RPMI7951 (cell line): ENCODE measurements at regions not wholly inside any gene's neighbourhood (a gene's known extent, or its start where the extent isn't known, plus 50 kb on each side); places are given as distances from the start of the nearest gene placed in this dataset.
A peak's percentile ranks its signal among the peaks of the same experiment; 100 is the strongest.

ENCODE experiments used
- DNase-seq: peaks from one replicate; pipeline ENCODE4 v3.0.0-alpha.2; 2012; ENCODE audit warnings: low read depth

DNA sequence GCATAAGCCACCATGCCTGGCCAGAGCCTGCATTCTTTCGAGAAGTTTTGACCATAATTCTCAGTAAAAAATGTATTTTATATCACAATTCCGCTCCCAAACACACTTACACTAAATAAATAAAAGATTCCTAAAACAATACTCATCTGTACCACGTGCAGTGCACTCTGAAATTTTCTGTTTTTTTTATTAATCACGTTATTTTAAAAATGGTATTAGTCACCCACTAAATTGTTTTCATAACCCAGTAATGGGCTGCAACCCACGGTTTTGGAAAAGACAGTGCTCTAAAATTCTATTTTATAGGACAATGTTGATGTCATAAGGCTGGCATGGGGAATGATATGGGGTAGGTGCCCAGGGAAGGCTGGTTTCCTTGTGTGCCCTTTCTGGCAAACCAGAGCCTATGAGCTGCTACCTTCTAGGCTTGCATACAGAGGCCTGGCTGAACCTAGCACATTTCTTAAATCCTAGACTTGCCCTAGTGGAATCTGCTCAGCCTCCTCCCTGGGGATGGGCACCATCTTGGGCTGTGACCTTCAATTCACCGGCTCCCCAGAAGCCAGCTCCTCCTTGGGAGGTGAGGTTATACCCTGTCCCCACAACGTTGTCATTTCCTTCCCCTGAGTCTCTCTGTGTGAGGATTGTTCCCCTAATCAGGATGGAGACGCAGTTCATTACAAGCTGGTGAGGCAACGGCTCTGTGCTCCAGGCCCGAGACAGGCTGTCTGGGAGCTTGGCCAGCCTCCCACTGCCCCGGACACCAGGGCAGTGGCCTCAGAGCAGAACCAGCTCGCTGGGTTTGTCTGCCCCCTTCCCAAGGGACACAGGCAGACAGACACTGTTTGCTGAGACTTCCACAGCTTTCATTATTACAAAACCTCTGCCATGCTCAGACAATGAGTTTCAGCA lies 116.5 kb upstream of the NAV2 start:
- peak; percentile 56 for DNase-seq

DNA sequence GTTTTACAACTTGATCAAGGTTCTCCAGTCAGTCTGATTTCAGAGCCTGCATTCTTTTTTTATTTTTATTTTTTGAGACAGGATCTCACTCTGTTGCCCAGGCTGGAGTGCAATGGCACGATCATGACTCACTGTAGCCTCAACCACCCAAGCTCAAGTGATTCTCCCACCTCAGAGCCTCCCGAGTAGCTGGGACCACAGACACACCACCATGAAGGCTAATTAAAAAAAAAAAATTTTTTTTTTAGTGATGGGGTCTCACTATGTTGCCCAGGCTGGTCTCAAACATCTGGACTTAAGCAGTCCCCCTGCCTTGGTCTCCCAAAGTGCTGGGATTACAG lies 117.2 kb upstream of the NAV2 start:
- peak; percentile 33 for DNase-seq

DNA sequence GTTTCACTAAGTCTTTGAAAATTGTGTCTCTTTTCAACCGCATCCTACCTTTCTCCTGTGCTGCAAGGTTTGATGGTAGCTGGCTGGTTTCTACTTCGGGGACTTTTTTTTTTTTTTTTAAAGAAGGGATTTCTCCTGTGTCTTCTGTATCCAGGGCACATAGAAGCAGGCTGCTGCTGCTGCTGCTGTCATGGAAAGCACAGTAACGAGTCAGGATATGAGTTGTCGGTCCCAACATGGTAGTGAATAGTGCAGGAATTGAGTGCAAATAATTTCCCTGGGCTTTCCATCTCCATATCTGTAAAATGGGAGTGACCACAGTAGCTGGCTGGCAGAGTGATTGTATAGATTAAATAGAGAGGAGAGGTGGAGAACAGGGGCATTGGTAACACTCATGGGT lies 118.3 kb upstream of the NAV2 start:
- no peak for DNase-seq

DNA sequence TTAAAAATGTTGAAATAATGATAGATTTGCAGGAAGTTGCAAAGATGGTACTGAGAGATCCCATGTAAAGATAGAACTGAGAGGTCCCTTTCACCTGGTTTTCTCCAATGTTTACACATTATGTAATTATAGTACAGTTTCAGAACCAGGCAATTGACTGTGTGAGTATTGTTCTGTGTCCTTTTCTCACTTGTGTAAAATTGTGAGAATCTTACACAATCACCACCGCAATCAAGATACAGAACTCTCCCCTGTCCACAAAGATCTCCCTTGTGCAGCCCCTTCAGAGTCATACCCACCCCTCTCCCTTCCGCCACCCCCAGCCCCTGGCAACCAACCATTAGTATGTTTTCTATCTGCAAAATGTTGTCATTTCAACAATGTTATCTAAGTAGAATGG lies 119.8 kb upstream of the NAV2 start:
- DNase-seq: no peak

DNA sequence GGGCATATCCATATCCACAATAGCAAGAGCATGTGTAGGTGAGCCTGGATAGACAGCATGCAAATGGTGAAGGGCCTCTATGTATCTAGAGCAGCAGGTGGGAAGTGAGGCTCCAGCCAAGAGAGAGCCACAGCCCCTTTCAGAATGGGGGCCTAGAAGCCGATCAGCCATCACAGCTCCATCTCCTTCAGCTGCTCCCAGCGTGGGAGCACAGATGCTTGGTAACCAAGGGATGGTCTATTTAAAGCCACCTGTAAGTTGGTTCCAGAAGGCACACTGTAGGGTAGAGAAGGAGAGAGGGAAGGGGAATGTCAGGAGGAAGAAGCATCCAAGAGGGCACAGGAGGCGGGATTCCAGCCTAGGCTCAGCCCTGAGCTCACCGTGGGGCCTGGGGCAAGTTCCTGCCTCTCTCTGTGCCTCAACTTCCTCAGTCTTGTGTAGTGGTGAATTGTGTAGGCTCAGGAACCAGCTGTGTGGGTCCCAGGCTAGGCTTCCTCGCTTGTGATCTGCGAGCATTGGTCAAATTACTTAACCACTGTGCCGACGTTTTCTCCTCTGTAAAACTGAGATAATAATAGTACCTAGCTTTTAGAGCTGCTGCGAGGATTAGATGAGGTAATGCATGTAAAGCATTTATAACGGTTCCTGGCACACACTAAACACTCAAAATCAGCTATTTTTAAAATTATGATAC lies 122.9 kb upstream of the NAV2 start:
- DNase-seq: no peak

DNA sequence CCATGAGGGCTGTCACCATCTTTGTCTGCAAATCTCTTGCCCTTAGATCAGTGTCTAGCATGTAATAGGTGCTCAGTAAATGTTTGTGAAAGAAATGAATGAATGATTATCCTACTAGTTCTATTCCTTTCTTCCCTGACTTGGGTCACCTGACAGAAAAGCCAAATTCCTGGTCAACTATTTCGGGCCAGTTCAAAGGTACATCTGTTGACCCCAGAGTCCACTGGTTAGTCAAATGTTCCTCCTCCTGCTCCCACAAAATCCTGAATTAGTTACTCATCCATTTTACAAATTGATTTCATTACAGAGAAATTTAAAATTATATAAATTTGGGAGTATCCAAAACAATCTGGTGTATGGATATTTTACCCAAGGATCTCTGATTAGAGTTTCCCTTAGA lies 124.7 kb upstream of the NAV2 start:
- DNase-seq: no peak

DNA sequence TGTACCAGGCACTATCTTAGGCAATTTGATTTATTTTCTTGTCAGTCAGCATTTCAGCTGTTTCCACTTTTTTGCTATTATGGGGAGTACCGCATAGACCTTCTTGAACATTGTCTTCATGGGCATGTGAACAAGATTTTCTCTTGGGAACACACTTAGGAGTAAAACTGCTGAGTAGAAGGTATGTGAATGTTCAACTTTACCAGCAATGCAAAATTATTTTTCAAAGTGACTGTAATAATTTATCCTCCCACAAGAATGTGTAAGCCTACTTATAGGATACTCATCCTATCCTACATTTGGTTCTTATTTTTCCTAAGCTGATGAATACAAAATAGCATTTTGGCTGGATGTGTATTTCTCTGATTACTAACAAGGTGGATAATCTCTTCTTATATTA lies 132.0 kb upstream of the NAV2 start:
- no peak for DNase-seq

DNA sequence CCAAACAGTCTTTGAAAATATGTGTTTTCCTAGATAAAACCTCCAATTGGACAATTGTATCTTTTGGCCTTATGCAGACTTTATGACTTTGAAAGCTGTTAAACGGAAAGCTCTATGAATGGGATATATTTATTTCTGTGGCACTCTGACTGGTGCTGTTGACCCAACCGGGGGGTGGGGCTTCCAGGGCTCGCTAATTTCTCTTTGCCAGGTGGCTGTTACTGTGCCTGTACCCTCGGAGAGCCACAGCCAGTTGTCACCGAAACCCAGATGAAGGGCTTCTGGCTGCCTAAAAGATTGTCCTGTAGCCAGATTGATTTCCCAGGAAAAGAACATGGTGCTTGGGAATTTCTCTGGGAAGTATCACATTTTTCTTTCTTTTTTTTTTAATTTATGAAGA lies 132.7 kb upstream of the NAV2 start:
- no peak for DNase-seq

DNA sequence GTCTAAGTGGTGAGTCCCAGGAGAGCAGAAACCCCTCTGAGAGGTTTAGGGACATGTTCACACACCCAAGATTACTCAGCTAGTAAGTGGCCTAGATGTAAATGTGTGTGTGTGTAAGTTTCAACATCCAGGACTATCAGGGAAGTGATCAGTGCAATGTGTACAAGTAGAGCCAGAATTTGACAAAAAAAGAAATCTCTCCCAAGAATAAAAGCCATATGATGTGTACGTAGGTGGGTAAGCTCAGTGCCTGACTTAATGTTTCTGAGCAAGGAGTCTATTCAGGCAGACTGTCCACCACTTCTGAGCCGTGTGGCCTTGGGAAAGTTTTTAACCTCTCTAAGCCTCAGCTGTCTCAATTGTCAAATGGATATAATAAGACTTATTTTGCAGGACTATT lies 133.8 kb upstream of the NAV2 start:
- DNase-seq: no peak

DNA sequence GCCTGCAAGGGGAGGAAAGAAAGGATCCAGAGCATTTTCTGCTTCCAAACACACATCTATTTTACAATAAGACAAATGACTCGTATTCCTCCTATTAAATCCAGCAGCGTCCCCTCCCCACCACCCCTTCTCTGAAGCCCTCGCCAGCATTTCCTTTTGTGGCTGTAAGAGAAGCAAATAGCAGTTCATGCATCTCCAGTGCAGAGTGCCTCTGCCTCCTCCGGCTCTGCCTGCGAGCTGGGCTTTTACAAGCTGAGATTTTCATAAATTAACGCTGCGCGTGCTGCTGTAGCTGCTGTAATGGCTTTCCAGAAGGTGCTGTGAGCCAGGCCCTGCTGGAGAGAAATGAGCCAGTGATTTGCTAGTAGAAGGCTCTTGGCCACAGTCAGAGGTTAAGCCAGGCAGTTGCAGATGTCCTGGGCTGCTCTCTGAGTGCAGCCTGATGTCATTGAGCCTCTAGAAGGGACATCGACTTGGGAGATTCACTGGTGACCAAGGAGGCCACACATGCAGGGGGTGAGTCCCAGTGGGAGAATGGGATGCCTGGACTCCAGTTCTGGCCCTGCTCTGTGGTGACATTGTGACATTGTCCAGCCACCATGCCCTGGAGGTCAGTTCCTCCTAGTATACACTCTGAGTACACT lies 134.5 kb upstream of the NAV2 start:
- peak; percentile 56 for DNase-seq

DNA sequence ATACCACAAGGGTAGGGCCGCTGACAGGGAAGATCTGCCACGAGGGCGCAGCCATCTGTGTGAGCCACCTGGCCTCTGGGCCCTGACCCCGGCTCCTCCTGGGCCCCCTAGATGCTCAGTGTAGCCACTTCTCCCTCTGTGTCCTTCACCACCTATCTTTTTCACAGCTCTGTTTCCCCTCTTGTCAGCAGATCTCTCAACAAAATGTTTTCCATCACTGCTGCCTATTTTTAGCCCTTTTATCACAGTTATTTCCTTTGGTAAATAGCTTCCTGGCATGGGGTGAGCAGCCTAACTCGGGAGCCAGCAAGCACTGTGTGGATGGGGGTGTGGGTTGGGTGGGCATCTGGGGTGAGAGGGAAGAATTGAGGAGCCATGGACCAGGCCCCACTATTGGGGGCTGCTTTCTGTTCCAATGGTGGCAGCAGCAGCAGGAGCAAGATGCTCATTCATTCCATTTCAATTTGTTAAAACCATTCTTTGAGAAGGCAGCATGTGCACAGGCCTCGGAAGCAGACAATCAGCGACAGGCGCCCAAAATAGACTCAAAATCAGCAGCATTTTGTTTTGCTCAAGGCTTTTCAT lies 135.2 kb upstream of the NAV2 start:
- no peak for DNase-seq

DNA sequence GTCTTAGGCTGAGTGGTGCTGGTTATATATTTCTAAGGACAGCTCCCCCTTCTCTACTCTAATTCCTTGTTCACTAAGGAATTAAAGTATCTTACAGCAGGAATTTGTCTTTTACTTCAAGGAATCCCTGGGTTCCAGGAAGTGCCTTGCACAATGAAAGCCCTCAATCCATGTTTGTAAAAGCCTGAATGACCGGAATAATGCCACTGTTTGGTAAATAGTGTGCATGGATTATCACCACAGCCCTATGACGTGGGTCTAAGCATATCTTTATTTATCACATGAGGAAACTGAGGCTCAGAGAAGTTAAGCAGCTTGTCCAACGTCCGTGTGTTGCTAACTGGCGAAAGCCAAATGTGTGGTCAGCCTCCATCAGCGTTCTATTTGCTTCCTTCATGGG lies 135.7 kb upstream of the NAV2 start:
- no peak for DNase-seq

DNA sequence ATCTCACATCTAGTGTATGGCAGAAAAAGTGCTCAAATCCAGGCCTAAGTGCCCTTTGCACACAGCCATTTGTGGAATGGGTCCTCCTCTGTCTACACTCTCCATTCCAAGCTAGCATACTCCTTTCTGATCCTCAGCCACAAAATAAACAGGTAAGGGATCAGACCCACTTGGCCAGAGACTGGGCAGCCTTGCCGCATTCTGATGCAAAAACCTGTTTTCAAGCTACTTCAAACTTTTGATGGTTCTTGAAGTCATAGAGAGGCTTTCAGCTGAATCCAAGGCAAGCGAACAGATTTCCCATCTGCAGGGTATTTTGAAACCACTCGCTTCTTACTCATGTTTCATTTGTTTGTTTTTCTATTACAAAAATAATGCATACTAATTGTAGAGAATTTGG lies 136.6 kb upstream of the NAV2 start:
- DNase-seq: no peak

DNA sequence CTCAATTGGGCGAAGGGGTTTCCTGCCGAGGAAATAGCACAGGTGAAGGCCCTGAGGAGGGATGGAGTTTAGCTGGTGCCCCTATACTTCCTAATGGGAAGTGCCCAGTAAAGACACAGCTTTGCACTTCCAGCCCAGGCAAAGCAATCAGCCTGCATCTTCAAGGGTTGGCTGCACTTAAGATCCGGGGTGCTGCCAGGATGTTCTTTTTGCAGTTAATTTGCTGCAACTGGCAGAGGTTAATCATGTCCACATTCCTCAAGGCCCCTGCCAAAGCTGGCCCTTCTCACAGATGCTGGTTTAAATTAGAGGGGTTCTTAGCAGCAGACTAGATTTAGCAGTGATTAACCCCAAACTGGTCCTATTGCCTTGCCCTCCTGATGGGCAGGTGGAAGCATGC lies 137.7 kb upstream of the NAV2 start:
- no peak for DNase-seq

DNA sequence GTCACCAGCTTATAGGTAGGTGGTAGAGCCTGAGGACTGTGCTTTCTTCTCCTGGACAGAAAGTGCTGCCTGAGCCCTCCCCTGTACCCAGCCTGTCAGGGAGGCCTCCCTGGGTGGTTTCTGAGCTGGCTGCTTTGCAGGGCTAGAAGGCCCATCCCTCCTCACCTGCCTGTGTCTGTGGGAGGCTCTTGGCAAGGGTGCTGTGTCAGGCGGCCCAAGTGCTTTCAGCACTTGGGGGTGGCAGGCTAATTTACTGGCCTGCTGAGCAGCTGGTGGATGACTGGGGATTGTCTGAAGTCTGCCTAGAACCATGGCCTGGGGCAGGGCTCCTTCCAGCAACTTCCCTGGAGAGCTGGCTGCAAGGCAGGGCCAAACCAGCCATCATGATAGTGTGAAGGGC lies 139.0 kb upstream of the NAV2 start:
- DNase-seq: no peak

DNA sequence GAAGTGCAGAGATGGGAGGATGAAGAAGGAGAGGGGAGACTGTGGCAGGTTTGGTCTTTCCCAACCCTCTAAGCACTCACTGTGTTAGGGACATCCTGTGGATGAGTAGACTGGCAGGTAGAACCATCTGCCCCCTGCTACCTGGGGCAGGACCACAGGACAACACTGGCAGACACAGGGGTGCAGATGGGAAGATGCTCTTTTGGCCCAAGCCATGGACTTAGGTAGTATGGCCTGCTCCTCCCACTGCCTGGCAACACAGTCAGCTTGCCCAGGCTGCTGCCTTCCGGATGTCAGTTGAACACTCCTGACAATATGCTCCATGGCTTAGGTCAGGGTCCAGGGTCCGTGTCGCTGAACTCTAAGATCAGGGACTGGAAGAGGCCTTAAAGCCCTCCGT lies 140.7 kb upstream of the NAV2 start:
- DNase-seq: no peak

DNA sequence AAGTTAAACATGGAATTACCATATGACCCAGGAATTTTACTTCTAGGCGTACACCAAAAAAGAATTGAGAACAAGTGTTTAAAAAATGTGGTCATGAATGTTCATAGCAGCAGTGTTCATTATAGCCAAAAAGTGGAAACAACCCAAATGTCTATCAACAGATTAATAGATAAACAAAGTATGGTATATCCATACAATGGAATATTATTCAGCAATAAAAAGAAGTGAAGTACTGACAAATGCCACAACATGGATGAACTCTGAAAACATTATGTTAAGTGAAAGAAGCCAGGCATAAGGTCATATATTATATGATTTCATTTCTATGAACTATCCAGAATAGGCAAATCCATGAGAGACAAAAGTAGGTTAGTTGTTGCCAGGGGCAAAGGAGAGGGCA lies 141.7 kb upstream of the NAV2 start:
- no peak for DNase-seq

DNA sequence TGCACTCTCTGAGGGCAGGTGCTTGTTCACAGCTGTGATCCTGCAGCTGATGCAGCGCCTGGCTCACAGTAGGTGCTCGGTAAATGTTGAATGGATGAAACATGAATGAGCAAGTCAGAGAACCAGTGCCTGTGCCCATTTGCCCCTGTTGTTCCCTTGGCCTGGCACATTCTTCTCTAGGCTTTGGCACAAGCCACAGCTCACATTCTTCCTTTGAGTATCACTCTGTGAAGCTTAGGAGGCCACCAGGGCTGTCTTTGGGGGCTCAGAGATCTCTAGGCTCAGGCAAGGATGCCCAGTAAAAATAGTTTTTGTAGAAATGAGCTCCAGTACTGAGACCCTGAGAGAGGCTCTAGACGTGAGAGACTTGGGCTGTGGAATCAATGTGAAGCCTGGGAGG lies 144.6 kb upstream of the NAV2 start:
- no peak for DNase-seq

DNA sequence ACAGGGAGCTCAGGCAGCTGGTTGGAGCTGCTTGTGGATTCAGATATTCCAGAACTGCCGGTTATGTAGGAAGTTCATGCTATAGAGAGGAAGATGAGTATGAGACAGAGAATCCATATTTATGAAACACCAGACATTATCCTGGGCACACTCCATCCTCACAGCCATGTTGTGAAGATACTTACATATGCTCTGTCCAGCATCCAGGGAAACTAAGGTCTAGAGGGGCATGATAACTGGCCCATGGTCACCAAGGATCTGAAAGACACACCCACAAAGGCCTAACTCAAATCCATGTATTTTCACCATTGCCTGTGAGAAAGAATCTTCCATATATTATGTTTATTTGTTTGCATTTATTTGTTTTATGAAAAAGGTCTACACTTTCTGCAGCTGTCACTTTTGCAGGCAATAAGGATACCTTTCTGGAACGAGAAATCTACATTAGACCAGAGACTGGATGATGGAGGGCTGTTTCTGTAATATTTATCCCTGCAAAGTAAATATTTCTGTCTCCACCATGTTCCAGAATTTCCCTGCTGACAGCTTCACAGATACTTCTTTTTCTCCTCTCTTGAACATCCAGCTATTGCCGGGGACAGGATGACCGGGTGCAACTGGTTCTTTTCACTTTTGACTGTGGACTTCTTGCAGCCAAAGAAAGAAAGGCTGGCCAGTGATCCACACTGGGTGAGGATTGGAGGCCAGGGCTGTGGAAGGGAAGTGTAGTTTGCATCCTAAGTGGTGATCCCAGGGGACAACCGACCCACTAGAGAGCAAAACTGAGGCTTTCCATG lies 145.9 kb upstream of the NAV2 start:
- DNase-seq: no peak

DNA sequence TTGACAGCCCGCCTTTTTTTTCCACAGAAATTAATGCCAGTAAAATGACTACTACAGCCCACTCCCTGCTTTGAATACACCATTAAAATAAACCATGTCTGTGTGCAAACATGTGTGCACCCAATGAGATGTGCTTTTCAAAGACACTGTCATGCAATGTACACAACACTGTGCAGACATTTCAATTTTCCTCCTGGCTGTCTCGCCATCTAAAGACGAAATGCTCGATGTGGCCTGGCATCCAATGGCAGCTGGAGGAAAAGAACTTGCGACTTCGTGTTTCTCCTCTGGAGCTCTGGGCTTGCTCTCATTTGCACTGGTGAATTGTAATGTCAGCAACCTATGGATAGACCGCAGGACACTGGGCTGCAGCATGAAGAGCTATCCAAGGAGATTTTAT lies 147.0 kb upstream of the NAV2 start:
- no peak for DNase-seq

DNA sequence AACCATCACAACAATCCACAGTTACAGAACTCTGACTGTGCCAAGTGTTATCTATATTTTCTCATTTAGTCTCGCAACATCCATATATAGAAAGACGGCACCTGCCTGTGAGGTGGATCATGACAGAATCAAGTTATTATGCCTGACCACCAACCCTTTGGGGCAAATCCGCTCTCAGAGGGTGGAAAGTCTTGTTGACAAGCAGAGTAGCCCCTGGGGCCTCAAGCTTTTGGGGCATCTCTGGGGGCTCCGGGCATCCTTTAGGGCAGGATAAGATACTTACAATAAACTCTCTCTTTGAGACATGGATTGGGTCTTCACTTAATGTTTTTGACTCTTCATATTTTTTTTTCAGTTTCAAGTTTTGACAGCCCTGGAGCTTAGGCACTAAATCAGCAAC lies 150.5 kb upstream of the NAV2 start:
- no peak for DNase-seq

DNA sequence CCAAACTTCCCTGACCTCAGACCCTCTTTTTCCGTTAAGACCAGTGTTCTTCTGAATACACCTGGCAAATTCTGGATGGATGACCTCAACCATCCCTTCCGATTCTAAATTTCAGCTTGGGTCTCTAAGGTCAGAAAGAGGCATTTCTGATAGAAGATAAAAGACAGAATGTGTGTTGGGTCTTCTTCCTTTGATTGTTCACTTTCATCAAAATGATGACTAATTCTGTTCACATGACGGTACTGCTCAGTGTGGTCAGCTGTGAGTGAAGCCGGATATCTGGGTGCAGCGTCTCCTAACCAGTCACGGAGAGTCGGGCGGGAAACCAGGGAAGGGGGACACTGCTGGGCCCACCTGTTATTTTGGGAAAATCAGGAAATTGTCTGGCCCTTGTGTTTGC lies 151.6 kb upstream of the NAV2 start:
- peak; percentile 66 for DNase-seq
